ENCODE measurements at regions not wholly inside any gene's neighbourhood (a gene's known extent, or its start where the extent isn't known, plus 50 kb on each side); places are given as distances from the start of the nearest gene placed in this dataset.

DNA sequence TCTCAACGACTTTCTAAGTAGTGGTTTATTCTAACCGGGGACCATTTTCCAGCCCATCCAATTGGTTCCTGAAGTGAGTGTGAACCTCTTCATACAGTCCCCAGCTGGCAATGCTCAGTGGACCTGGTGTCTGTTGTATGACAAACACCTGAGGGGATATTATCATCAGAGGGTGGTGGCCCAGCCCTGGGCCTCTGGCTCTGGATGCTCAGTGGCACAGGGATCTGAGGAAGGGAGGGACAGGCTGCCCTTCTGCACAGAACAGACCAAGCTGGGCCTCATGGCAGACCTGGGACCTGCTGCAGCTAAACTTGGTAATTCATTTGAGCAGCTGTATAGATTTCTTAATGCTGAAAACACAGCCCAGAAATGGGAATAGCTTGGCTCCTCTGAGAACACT lies 72.6 kb downstream of the IRX5 start (continued):
- TF ChIP-seq, protein P1, sequence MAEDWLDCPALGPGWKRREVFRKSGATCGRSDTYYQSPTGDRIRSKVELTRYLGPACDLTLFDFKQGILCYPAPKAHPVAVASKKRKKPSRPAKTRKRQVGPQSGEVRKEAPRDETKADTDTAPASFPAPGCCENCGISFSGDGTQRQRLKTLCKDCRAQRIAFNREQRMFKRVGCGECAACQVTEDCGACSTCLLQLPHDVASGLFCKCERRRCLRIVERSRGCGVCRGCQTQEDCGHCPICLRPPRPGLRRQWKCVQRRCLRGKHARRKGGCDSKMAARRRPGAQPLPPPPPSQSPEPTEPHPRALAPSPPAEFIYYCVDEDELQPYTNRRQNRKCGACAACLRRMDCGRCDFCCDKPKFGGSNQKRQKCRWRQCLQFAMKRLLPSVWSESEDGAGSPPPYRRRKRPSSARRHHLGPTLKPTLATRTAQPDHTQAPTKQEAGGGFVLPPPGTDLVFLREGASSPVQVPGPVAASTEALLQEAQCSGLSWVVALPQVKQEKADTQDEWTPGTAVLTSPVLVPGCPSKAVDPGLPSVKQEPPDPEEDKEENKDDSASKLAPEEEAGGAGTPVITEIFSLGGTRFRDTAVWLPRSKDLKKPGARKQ (CRISPR knock-in tag; IDR thresholded peaks at IDR 0.05), result no peak
- TF ChIP-seq ATF1 (CRISPR knock-in tag; IDR thresholded peaks at IDR 0.05) (no peak), ATF1 (tag; IDR thresholded peaks at IDR 0.05) (no peak), CBFB (CRISPR knock-in tag; IDR thresholded peaks at IDR 0.05) (no peak)

DNA sequence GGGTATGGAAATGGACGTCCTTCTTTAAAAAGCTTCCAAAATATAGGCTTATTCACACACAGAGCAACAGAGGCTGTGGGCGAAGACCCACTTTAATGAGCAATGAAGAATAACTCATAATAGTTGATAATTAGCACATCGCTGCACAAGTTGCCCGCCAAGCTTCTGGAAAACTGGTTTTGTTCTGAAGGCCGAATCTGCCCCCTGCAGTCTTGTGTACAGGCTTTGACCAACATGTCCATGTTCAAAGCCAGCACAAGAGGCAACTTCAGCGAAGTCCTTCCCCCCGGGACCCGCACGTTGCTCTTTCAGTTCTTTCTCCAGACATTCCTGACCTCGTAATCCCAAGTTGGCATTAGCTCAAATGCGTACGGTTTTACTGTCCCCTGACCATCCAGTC lies 73.3 kb downstream of the IRX5 start:
- Histone ChIP-seq H3K9me1 (ENCODE audit: control insufficient read depth, insufficient read depth, low read length) (no peaks in the 10 kb centered on the region), H3K4me3 (no peak overlapping the region), H2AFZ (ENCODE audit: low read depth, low read length) (no peak overlapping the region), H4K20me1 (replicated peaks; ENCODE audit: control insufficient read depth, insufficient read depth, low read length) (no peaks in the 10 kb centered on the region), H3K9me3 (replicated peaks; ENCODE audit: control insufficient read depth, insufficient read depth, low read depth, low read length) (no peaks in the 10 kb centered on the region), H3K36me3 (ENCODE audit: control insufficient read depth, insufficient read depth, low read length) (no peaks in the 10 kb centered on the region), H3K79me2 (ENCODE audit: control insufficient read depth, insufficient read depth, low read length) (no peaks in the 10 kb centered on the region), H3K27ac (ENCODE audit: extremely low read depth, low read depth, low read length) (no peak overlapping the region), H3K27me3 (ENCODE audit: control insufficient read depth in 2 of 2, insufficient read depth in 2 of 2, low read length in 2 of 2) (peaks cover 23 to 45% of the 10 kb centered on the region in 2 experiments), H3K4me1 (replicated peaks in 1 of 2; ENCODE audit: control insufficient read depth in 2 of 2, insufficient read depth in 2 of 2, low read length in 2 of 2) (0 out of 5 replicates have a peak, but pooled peaks cover 0 to 3% of the 10 kb centered on the region in 2 experiments), H3K9ac (ENCODE audit: insufficient read depth in 1 of 2, low read depth in 2 of 2, low read length in 2 of 2) (no peak overlapping the region), H3K4me2 (ENCODE audit: insufficient read depth, low read length) (no peak overlapping the region)
- 0% methylated on average over 12 of the region's 12 CpGs for WGBS (ENCODE audit: insufficient coverage, low coverage, missing lambda C conversion rate)
- intact Hi-C loops (cut with micrococcal nuclease) (no loop called here), in situ Hi-C loops (cut with MboI) (loop anchor here (25.0 kb wide), 1 partner anchor 1067 kb away; no protein-coding TSS in a partner anchor)
- DNase-seq (ENCODE audit: extremely low read depth in 1 of 4, low spot score in 3 of 4), result peak in 1 of 4 experiments; percentile 7
- ChIA-PET POLR2A (no interaction called here), CTCF (ENCODE audit: low intra/inter-chr PET ratio) (no interaction called here)
- peak; percentile 43; the same call in 1 of the 3 replicates for ATAC-seq
- no peak for FAIRE-seq
- BruUV-seq (replicated peaks), result no TSS peak
- TF ChIP-seq POLR2B (IDR thresholded peaks at IDR 0.05; ENCODE audit: low read depth, partially characterized antibody), result no peak
- TF ChIP-seq, protein P2, sequence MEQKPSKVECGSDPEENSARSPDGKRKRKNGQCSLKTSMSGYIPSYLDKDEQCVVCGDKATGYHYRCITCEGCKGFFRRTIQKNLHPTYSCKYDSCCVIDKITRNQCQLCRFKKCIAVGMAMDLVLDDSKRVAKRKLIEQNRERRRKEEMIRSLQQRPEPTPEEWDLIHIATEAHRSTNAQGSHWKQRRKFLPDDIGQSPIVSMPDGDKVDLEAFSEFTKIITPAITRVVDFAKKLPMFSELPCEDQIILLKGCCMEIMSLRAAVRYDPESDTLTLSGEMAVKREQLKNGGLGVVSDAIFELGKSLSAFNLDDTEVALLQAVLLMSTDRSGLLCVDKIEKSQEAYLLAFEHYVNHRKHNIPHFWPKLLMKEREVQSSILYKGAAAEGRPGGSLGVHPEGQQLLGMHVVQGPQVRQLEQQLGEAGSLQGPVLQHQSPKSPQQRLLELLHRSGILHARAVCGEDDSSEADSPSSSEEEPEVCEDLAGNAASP (IDR thresholded peaks at IDR 0.05), result no peak
- TF ChIP-seq, protein P3, sequence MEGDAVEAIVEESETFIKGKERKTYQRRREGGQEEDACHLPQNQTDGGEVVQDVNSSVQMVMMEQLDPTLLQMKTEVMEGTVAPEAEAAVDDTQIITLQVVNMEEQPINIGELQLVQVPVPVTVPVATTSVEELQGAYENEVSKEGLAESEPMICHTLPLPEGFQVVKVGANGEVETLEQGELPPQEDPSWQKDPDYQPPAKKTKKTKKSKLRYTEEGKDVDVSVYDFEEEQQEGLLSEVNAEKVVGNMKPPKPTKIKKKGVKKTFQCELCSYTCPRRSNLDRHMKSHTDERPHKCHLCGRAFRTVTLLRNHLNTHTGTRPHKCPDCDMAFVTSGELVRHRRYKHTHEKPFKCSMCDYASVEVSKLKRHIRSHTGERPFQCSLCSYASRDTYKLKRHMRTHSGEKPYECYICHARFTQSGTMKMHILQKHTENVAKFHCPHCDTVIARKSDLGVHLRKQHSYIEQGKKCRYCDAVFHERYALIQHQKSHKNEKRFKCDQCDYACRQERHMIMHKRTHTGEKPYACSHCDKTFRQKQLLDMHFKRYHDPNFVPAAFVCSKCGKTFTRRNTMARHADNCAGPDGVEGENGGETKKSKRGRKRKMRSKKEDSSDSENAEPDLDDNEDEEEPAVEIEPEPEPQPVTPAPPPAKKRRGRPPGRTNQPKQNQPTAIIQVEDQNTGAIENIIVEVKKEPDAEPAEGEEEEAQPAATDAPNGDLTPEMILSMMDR (IDR thresholded peaks at IDR 0.05 in 2 of 3, conservative IDR thresholded peaks at IDR 0.05 in 1 of 3; ENCODE audit: insufficient read depth in 2 of 3, low read depth in 1 of 3, low read length in 3 of 3), result peak in 1 of 3 experiments; percentile 38; a peak in 3 of 6 replicates
- no peak for TF ChIP-seq SIX5 (IDR thresholded peaks at IDR 0.05; ENCODE audit: borderline replicate concordance in 1 of 2, insufficient read depth in 1 of 2, low read depth in 1 of 2, low read length in 2 of 2)
- TF ChIP-seq, protein P4, sequence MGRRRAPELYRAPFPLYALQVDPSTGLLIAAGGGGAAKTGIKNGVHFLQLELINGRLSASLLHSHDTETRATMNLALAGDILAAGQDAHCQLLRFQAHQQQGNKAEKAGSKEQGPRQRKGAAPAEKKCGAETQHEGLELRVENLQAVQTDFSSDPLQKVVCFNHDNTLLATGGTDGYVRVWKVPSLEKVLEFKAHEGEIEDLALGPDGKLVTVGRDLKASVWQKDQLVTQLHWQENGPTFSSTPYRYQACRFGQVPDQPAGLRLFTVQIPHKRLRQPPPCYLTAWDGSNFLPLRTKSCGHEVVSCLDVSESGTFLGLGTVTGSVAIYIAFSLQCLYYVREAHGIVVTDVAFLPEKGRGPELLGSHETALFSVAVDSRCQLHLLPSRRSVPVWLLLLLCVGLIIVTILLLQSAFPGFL (CRISPR knock-in tag; IDR thresholded peaks at IDR 0.05), result no peak
- TF ChIP-seq RAD21 (CRISPR knock-in tag; conservative IDR thresholded peaks at IDR 0.05 in 1 of 2, IDR thresholded peaks at IDR 0.05 in 1 of 2), result peak in 1 of 2 experiments; percentile 28; a peak in 2 of 4 replicates
- TF ChIP-seq, protein P5, sequence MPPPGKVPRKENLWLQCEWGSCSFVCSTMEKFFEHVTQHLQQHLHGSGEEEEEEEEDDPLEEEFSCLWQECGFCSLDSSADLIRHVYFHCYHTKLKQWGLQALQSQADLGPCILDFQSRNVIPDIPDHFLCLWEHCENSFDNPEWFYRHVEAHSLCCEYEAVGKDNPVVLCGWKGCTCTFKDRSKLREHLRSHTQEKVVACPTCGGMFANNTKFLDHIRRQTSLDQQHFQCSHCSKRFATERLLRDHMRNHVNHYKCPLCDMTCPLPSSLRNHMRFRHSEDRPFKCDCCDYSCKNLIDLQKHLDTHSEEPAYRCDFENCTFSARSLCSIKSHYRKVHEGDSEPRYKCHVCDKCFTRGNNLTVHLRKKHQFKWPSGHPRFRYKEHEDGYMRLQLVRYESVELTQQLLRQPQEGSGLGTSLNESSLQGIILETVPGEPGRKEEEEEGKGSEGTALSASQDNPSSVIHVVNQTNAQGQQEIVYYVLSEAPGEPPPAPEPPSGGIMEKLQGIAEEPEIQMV (tag; conservative IDR thresholded peaks at IDR 0.05; ENCODE audit: low read depth), result no peak

All from K562 (cell line).